Smooth muscle cell (in vitro differentiated cells): ENCODE measurements at regions not wholly inside any gene's neighbourhood (a gene's known extent, or its start where the extent isn't known, plus 50 kb on each side); places are given as distances from the start of the nearest gene placed in this dataset.

ENCODE experiments used
- DNase-seq: peaks from one replicate; lab custom pipeline; 2025; ENCODE audit not compliant: unreplicated experiment; lab: John Stamatoyannopoulos, UW
- H2AFZ ChIP-seq: fragments of 200-600 bp; sonication (generic); 2 replicates; pipeline ENCODE4 v1.6.0; 2016; ENCODE audit warnings: antibody characterized with exemption, low read depth, mild to moderate bottlenecking
- H3F3A ChIP-seq: fragments of 200-600 bp; sonication (generic); 2 replicates; pipeline ENCODE4 v1.6.0; 2017; ENCODE audit warnings: antibody characterized with exemption, low read depth
- H3K27ac ChIP-seq: fragments of 200-600 bp; sonication (generic); 2 replicates; pipeline ENCODE4 v1.5.1; 2016; ENCODE audit warnings: low read depth, mild to moderate bottlenecking
- H3K27me3 ChIP-seq: fragments of 200-600 bp; sonication (generic); 2 replicates; pipeline ENCODE4 v1.6.1; 2016; ENCODE audit warnings: low read depth, mild to moderate bottlenecking
- H3K36me3 ChIP-seq: fragments of 200-600 bp; sonication (generic); 2 replicates; pipeline ENCODE4 v1.5.1; 2016; ENCODE audit warnings: low read depth
- H3K4me1 ChIP-seq: fragments of 200-600 bp; sonication (generic); 2 replicates; pipeline ENCODE4 v1.5.1; 2016; ENCODE audit warnings: low read depth
- H3K4me2 ChIP-seq: fragments of 200-600 bp; sonication (generic); 2 replicates; pipeline ENCODE4 v1.6.0; 2016; ENCODE audit warnings: mild to moderate bottlenecking
- H3K4me3 ChIP-seq: fragments of 200-600 bp; sonication (generic); 2 replicates; pipeline ENCODE4 v1.5.1; 2016; ENCODE audit warnings: mild to moderate bottlenecking
- H3K79me2 ChIP-seq: fragments of 200-600 bp; sonication (generic); 2 replicates; pipeline ENCODE4 v1.6.0; 2016; ENCODE audit warnings: low read depth, mild to moderate bottlenecking
- H3K9ac ChIP-seq: fragments of 200-600 bp; sonication (generic); 2 replicates; pipeline ENCODE4 v1.6.0; 2016; ENCODE audit warnings: low read depth
- H3K9me3 ChIP-seq: fragments of 200-600 bp; sonication (generic); replicated peaks from 2 replicates; pipeline ENCODE4 v1.5.1; 2016; ENCODE audit warnings: low read depth
- H4K20me1 ChIP-seq: fragments of 200-600 bp; sonication (generic); 2 replicates; pipeline ENCODE4 v1.6.0; 2016; ENCODE audit warnings: low read depth
- CTCF ChIP-seq: fragments of 200-600 bp; sonication (generic); IDR thresholded peaks from 2 replicates; pipeline ENCODE4 v1.5.1; 2017; ENCODE audit warnings: borderline replicate concordance, mild to moderate bottlenecking, antibody characterized with exemption; ENCODE audit not compliant: insufficient read depth, poor library complexity, severe bottlenecking
- WGBS: methylation state at CpG from one replicate; pipeline ENCODE4 v1.1.7; 2016; ENCODE audit warnings: low lambda C conversion rate; 5-methylcytosine and 5-hydroxymethylcytosine counted together

- H3K4me2 ChIP-seq, result no peak overlapping the region
- H3K4me3 ChIP-seq, result no peak overlapping the region
- no peak for TF ChIP-seq CTCF
- no peaks in the 10 kb centered on the region for H3K79me2 ChIP-seq
- no peaks in the 10 kb centered on the region for H4K20me1 ChIP-seq
- no peaks in the 10 kb centered on the region for H3F3A ChIP-seq
- peaks cover 9% of the 10 kb centered on the region for H3K4me1 ChIP-seq
- no peak overlapping the region for H3K9ac ChIP-seq
- no peak overlapping the region for H3K27ac ChIP-seq
- no peak for DNase-seq
- H3K9me3 ChIP-seq, result no peaks in the 10 kb centered on the region
- no peak overlapping the region for H2AFZ ChIP-seq
- no peaks in the 10 kb centered on the region for H3K27me3 ChIP-seq
- H3K36me3 ChIP-seq, result no peaks in the 10 kb centered on the region
Measured at GRCh38 chr6:141173529-141173928, 959.2 kb upstream of the GJE1 start.

- no peak overlapping the region for H3K4me3 ChIP-seq
Measured at GRCh38 chr6:141169419-141169818, 963.3 kb upstream of the GJE1 start.

GRCh38 chr6:141167945-141168344 lies 964.8 kb upstream of the GJE1 start:
- H3K79me2 ChIP-seq, result no peaks in the 10 kb centered on the region
- H3K4me2 ChIP-seq, result no peak overlapping the region
- H3K9me3 ChIP-seq, result no peaks in the 10 kb centered on the region
- H3K9ac ChIP-seq, result no peak overlapping the region
- H3K27me3 ChIP-seq, result no peaks in the 10 kb centered on the region
- WGBS, result 98% methylated on average over 20 of the region's 20 CpGs
- H3K36me3 ChIP-seq, result no peaks in the 10 kb centered on the region
- H4K20me1 ChIP-seq, result no peaks in the 10 kb centered on the region
- no peaks in the 10 kb centered on the region for H3F3A ChIP-seq
- H3K4me3 ChIP-seq, result no peak overlapping the region
- no peak for TF ChIP-seq CTCF
- no peak overlapping the region for H3K27ac ChIP-seq
- no peak for DNase-seq
- peaks cover 21% of the 10 kb centered on the region for H3K4me1 ChIP-seq
- H2AFZ ChIP-seq, result no peak overlapping the region

More at GRCh38 chr6:141169419-141169818, 963.3 kb upstream of the GJE1 start:
- H2AFZ ChIP-seq, result no peak overlapping the region
- no peak overlapping the region for H3K9ac ChIP-seq
- H3K4me1 ChIP-seq, result peaks cover 20% of the 10 kb centered on the region
- no peak for TF ChIP-seq CTCF
- H3K4me2 ChIP-seq, result peak overlapping the region; percentile 12
- H4K20me1 ChIP-seq, result no peaks in the 10 kb centered on the region
- H3K79me2 ChIP-seq, result no peaks in the 10 kb centered on the region
- no peak overlapping the region for H3K27ac ChIP-seq
- no peaks in the 10 kb centered on the region for H3K27me3 ChIP-seq
- no peak for DNase-seq
- no peaks in the 10 kb centered on the region for H3K9me3 ChIP-seq
- no peaks in the 10 kb centered on the region for H3K36me3 ChIP-seq
- WGBS, result 26% methylated on average over 1 of the region's 1 CpG
- H3F3A ChIP-seq, result no peaks in the 10 kb centered on the region

GRCh38 chr6:141165002-141165665 lies 967.6 kb upstream of the GJE1 start:
- 71% methylated on average over 1 of the region's 1 CpG for WGBS
- Histone ChIP-seq H3K27ac (peak overlapping the region; percentile 49), H3F3A (no peaks in the 10 kb centered on the region), H3K79me2 (no peaks in the 10 kb centered on the region), H3K36me3 (no peaks in the 10 kb centered on the region), H3K9me3 (no peaks in the 10 kb centered on the region), H4K20me1 (no peaks in the 10 kb centered on the region), H3K27me3 (no peaks in the 10 kb centered on the region), H2AFZ (no peak overlapping the region), H3K4me1 (peaks cover 21% of the 10 kb centered on the region), H3K4me3 (no peak overlapping the region), H3K9ac (no peak overlapping the region), H3K4me2 (peak overlapping the region; percentile 24)
- DNase-seq, result no peak
- TF ChIP-seq CTCF, result no peak
